ENCODE measurements at regions not wholly inside any gene's neighbourhood (a gene's known extent, or its start where the extent isn't known, plus 50 kb on each side); places are given as distances from the start of the nearest gene placed in this dataset.

- TF ChIP-seq EP300 (IDR thresholded peaks at IDR 0.05) (no peak), CTCF (IDR thresholded peaks at IDR 0.05) (no peak)
Observed at GRCh38 chrX:22634083-22634482, 361.4 kb downstream of the CBLL2 start.

All from sigmoid colon (tissue), 4 donors.